Psoas muscle (tissue), 7 donors: ENCODE measurements at regions not wholly inside any gene's neighbourhood (a gene's known extent, or its start where the extent isn't known, plus 50 kb on each side); places are given as distances from the start of the nearest gene placed in this dataset.

Source experiments
- ATAC-seq, 4 donors: fragments of 200-7000 bp; cut with Tn5 transposase; one replicate each; pipeline ENCODE4 v1.9.1; 2020; ENCODE audit warnings: moderate library complexity in 3 of 4, mild to moderate bottlenecking in 2 of 4
- DNase-seq, 2 donors: peaks; one replicate each; pipeline ENCODE4 v3.0.0-alpha.2; 2020
- H3K27ac ChIP-seq: fragments of 200-600 bp; one replicate; pipeline ENCODE4 v1.8.0; 2022
- H3K27me3 ChIP-seq, 3 donors: fragments of 200-600 bp in 1 of 3; one replicate each; pipeline versions ENCODE4 v1.6.1 to v1.8.0; 2013 to 2022; ENCODE audit warnings: low read length in 2 of 3, mild to moderate bottlenecking in 2 of 3, moderate library complexity in 1 of 3; ENCODE audit not compliant: insufficient read depth in 3 of 3
- H3K36me3 ChIP-seq, 2 donors: fragments of 200-600 bp in 1 of 2; one replicate each; pipeline versions ENCODE4 v1.6.1 to v1.8.0; 2013 to 2022; ENCODE audit warnings: low read depth in 1 of 2, mild to moderate bottlenecking in 1 of 2, moderate library complexity in 1 of 2; ENCODE audit not compliant: insufficient read depth in 1 of 2
- H3K4me1 ChIP-seq: fragments of 200-600 bp; one replicate; pipeline ENCODE4 v1.8.0; 2022
- H3K4me3 ChIP-seq: fragments of 200-600 bp; one replicate; pipeline ENCODE4 v1.8.0; 2022; ENCODE audit warnings: mild to moderate bottlenecking
- H3K9me3 ChIP-seq: fragments of 200-600 bp; one replicate; pipeline ENCODE4 v1.8.0; 2022
- WGBS, 3 donors: extraction: QIAGEN DNeasy Blood & Tissue Kit; methylation state at CpG; one replicate each; pipeline versions ENCODE4 v1.1.6 to v1.1.7; 2013; 5-methylcytosine and 5-hydroxymethylcytosine counted together
- intact Hi-C, 2 donors: fragments of 100-400 bp; cut with DNase I; formaldehyde crosslinking; loops; one replicate each; pipeline versions ENCODE4 v1.11.0 to v1.14.2; 2022
- TF ChIP-seq, protein P1 (sequence below): fragments of 200-600 bp; IDR thresholded peaks from one replicate; pipeline ENCODE4 v1.8.0; 2022; ENCODE audit warnings: antibody characterized with exemption
- donor health status: healthy with polysubstance abuse.
- donor health status: DM: no; HTN: no; CAD: no; lungs with moderate emphysema.
- donor health status: Bipolar disorder and iron deficiency.
- donor health status: healthy.
- donor health status: DM: yes; HTN: yes; CAD: no.
- donor health status: DM: no; HTN: no; CAD: no.
- donor health status: DM: yes; HTN: yes; CAD: no.

DNA sequence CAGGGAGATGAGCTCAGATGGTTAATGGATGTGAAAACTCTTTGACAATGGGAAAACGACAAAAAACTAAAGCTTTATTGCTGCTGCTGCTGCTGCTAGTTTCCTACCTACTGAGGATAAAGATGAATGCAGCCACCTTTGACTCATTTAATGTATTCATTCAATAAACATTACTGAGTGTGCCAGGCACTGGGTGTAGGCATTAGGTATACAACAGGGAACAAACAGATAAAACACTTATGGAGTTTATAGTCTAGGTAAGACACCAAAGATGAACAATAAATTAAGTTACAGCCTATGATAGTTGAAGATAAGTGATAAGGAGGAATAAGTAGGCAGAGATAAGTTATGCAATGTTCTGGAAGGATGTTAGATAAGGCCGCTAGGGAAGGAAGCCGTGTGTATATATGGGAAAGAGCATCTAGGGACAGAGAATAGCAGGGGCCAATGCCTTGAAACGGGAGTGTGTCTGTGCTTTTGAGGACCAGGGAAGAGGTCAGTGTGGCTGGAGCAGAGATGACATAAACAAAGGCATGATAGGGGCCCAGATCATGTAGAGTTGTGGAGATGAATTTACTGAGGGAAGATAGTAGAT lies 477.6 kb downstream of the NTRK2 start:
- peaks cover 0 to 4% (median 0%) of the 10 kb centered on the region in 3 donors for H3K27me3 ChIP-seq
- DNase-seq = no peak
- intact Hi-C loops = no loop called here
- no peaks in the 10 kb centered on the region for H3K36me3 ChIP-seq
- WGBS, 3 donors = 73 to 79% (median 76%) methylated on average over 4 of the region's 4 CpGs
- H3K4me3 ChIP-seq = no peak overlapping the region
- H3K4me1 ChIP-seq = no peaks in the 10 kb centered on the region
- H3K27ac ChIP-seq = no peak overlapping the region
- TF ChIP-seq, protein P1, sequence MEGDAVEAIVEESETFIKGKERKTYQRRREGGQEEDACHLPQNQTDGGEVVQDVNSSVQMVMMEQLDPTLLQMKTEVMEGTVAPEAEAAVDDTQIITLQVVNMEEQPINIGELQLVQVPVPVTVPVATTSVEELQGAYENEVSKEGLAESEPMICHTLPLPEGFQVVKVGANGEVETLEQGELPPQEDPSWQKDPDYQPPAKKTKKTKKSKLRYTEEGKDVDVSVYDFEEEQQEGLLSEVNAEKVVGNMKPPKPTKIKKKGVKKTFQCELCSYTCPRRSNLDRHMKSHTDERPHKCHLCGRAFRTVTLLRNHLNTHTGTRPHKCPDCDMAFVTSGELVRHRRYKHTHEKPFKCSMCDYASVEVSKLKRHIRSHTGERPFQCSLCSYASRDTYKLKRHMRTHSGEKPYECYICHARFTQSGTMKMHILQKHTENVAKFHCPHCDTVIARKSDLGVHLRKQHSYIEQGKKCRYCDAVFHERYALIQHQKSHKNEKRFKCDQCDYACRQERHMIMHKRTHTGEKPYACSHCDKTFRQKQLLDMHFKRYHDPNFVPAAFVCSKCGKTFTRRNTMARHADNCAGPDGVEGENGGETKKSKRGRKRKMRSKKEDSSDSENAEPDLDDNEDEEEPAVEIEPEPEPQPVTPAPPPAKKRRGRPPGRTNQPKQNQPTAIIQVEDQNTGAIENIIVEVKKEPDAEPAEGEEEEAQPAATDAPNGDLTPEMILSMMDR = no peak
- no peaks in the 10 kb centered on the region for H3K9me3 ChIP-seq
- no peak for ATAC-seq

- H3K9me3 ChIP-seq = no peaks in the 10 kb centered on the region
- TF ChIP-seq, protein P1 = no peak
- DNase-seq (no peak), ATAC-seq (peak in 1 of 4 donors; percentile 41)
- H3K4me3 ChIP-seq = no peak overlapping the region
- 69 to 78% (median 78%) methylated on average over 1 of the region's 1 CpG for WGBS, 3 donors
- no peak overlapping the region for H3K27ac ChIP-seq
- H3K4me1 ChIP-seq = no peaks in the 10 kb centered on the region
- no peaks in the 10 kb centered on the region for H3K36me3 ChIP-seq
- intact Hi-C loops = no loop called here
- peaks cover 0 to 4% (median 0%) of the 10 kb centered on the region in 3 donors for H3K27me3 ChIP-seq
Measured at GRCh38 chr9:85142968-85143367, 473.4 kb downstream of the NTRK2 start.

DNA sequence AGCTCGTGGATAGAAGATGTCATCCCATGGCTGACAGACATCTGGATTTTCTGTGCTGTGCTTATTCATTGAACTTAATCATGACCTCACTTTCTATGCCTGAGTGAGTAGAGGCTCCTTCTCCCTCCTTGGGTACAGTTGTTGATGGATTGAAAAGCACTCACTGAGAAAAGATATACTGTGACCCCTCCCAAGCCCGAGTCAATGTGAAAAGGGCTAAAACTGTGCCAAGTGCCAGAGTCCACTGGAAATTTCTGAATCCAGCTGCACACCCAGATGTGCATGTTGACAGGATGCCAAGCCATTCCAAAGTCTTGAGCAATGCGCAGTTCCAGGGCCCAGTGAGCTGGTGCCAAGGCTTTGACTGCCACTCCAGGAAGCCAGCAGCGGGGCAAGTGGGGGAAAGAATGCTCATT lies 473.0 kb downstream of the NTRK2 start:
- H3K27ac ChIP-seq = no peak overlapping the region
- no peaks in the 10 kb centered on the region for H3K4me1 ChIP-seq
- H3K4me3 ChIP-seq = no peak overlapping the region
- no peaks in the 10 kb centered on the region for H3K9me3 ChIP-seq
- 14 to 27% (median 25%) methylated on average over 4 of the region's 4 CpGs for WGBS, 3 donors
- TF ChIP-seq, protein P1 = no peak
- peaks cover 0 to 4% (median 0%) of the 10 kb centered on the region in 3 donors for H3K27me3 ChIP-seq
- no peaks in the 10 kb centered on the region for H3K36me3 ChIP-seq
- peak in 1 of 4 donors; percentile 46 for ATAC-seq
- intact Hi-C loops = no loop called here
- DNase-seq = peak; percentile 55 to 78

- no peaks in the 10 kb centered on the region for H3K9me3 ChIP-seq
- H3K4me3 ChIP-seq = no peak overlapping the region
- H3K27me3 ChIP-seq = no peaks in the 10 kb centered on the region
- H3K36me3 ChIP-seq = no peaks in the 10 kb centered on the region
- ATAC-seq (no peak), DNase-seq (no peak)
- intact Hi-C loops = no loop called here
- WGBS, 3 donors = 82 to 87% (median 85%) methylated on average over 5 of the region's 5 CpGs
- no peak overlapping the region for H3K27ac ChIP-seq
- TF ChIP-seq, protein P1 = no peak
- no peaks in the 10 kb centered on the region for H3K4me1 ChIP-seq
Measured at GRCh38 chr9:85137696-85138095, 468.2 kb downstream of the NTRK2 start.

DNA sequence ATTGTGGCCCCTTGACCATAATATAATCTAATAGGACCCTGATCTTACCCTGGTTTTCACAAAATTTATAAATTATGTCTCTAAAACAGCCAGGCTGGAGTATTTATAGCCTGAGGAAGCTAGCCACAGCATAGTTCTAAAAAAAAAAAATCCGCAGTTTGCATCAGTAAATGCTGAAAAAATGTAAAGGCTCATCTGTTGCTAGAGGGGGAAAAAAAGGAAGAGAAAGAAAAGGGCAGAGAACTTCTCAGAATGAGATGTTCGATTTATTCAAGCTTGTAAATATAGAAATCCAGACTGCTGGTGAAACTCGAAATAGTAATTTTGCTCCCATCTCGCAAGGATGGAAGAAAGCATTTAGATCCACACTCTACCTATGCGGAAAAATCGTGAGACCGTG lies 467.5 kb downstream of the NTRK2 start:
- H3K4me3 ChIP-seq = no peak overlapping the region
- ATAC-seq (no peak), DNase-seq (no peak)
- H3K4me1 ChIP-seq = no peaks in the 10 kb centered on the region
- TF ChIP-seq, protein P1 = no peak
- 93 to 94% (median 93%) methylated on average over 7 of the region's 7 CpGs for WGBS, 3 donors
- H3K36me3 ChIP-seq = no peaks in the 10 kb centered on the region
- no peaks in the 10 kb centered on the region for H3K27me3 ChIP-seq
- no peaks in the 10 kb centered on the region for H3K9me3 ChIP-seq
- no peak overlapping the region for H3K27ac ChIP-seq
- intact Hi-C loops = no loop called here
